OCI-LY3 (cell line): ENCODE measurements at regions not wholly inside any gene's neighbourhood (a gene's known extent, or its start where the extent isn't known, plus 50 kb on each side); places are given as distances from the start of the nearest gene placed in this dataset.

Source experiments
- EZH2phosphoT487 ChIP-seq: fragments of 200-600 bp; shearing (Covaris generic); IDR thresholded peaks from 2 replicates; pipeline ENCODE4 v1.6.1; 2018; ENCODE audit warnings: antibody characterized with exemption, mixed run types, low read depth
- TF ChIP-seq, protein P1 (sequence below): fragments of 200-600, 300-600 bp; sonication (generic); IDR thresholded peaks from 2 replicates; pipeline ENCODE4 v1.5.1; 2014; ENCODE audit warnings: antibody characterized with exemption, low read length, low read depth

- TF ChIP-seq, protein P1, sequence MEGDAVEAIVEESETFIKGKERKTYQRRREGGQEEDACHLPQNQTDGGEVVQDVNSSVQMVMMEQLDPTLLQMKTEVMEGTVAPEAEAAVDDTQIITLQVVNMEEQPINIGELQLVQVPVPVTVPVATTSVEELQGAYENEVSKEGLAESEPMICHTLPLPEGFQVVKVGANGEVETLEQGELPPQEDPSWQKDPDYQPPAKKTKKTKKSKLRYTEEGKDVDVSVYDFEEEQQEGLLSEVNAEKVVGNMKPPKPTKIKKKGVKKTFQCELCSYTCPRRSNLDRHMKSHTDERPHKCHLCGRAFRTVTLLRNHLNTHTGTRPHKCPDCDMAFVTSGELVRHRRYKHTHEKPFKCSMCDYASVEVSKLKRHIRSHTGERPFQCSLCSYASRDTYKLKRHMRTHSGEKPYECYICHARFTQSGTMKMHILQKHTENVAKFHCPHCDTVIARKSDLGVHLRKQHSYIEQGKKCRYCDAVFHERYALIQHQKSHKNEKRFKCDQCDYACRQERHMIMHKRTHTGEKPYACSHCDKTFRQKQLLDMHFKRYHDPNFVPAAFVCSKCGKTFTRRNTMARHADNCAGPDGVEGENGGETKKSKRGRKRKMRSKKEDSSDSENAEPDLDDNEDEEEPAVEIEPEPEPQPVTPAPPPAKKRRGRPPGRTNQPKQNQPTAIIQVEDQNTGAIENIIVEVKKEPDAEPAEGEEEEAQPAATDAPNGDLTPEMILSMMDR: no peak
- TF ChIP-seq EZH2phosphoT487: no peak
Measured at GRCh38 chr13:80235967-80236302, 105.0 kb downstream of the SPRY2 start.
